Activated CD4-positive, CD25-positive, alpha-beta regulatory T cell treated with anti-CD3 and anti-CD28 coated beads, Interleukin-2, amount 50 U/mL, for 24 hours (primary cell): ENCODE measurements at regions not wholly inside any gene's neighbourhood (a gene's known extent, or its start where the extent isn't known, plus 50 kb on each side); places are given as distances from the start of the nearest gene placed in this dataset.

Source experiments
- ATAC-seq, 2 donors: fragments of 150-1000 bp; cut with Tn5 transposase; one replicate each; pipeline ENCODE4 v1.10.0; 2021; ENCODE audit warnings: mild to moderate bottlenecking in 1 of 2, moderate library complexity in 1 of 2

- ATAC-seq: no peak
Measured at GRCh38 chr1:90486996-90487395, 230.1 kb downstream of the BARHL2 start.

GRCh38 chr1:90486134-90486824, 230.8 kb downstream of the BARHL2 start:
- ATAC-seq: no peak

- ATAC-seq: no peak
Measured at GRCh38 chr1:90480271-90480835, 236.7 kb downstream of the BARHL2 start.

GRCh38 chr1:90476994-90477393, 240.1 kb downstream of the BARHL2 start:
- no peak for ATAC-seq

- ATAC-seq: no peak
Measured at GRCh38 chr1:90476411-90476810, 240.7 kb downstream of the BARHL2 start.

- no peak for ATAC-seq
Measured at GRCh38 chr1:90475631-90476030, 241.5 kb downstream of the BARHL2 start.

- no peak for ATAC-seq
Measured at GRCh38 chr1:90474731-90475130, 242.4 kb downstream of the BARHL2 start.

- ATAC-seq: no peak
Measured at GRCh38 chr1:90474158-90474557, 242.9 kb downstream of the BARHL2 start.

- ATAC-seq: no peak
Measured at GRCh38 chr1:90472775-90473174, 244.3 kb downstream of the BARHL2 start.

GRCh38 chr1:90459570-90459969, 257.5 kb downstream of the BARHL2 start:
- ATAC-seq: no peak

- no peak for ATAC-seq
Measured at GRCh38 chr1:90457985-90458384, 259.1 kb downstream of the BARHL2 start.

- ATAC-seq: no peak
Measured at GRCh38 chr1:90452491-90452890, 264.6 kb downstream of the BARHL2 start.

GRCh38 chr1:90443354-90443753, 273.7 kb downstream of the BARHL2 start:
- ATAC-seq: no peak

- ATAC-seq: no peak
Measured at GRCh38 chr1:90435351-90435750, 281.8 kb downstream of the BARHL2 start.

GRCh38 chr1:90434460-90434859, 282.6 kb downstream of the BARHL2 start:
- no peak for ATAC-seq

- no peak for ATAC-seq
Measured at GRCh38 chr1:90417126-90417525, 300.0 kb downstream of the BARHL2 start.

- no peak for ATAC-seq
Measured at GRCh38 chr1:90414201-90414600, 302.9 kb downstream of the BARHL2 start.

- ATAC-seq: no peak
Measured at GRCh38 chr1:90413519-90413918, 303.6 kb downstream of the BARHL2 start.

- ATAC-seq: no peak
Measured at GRCh38 chr1:90412563-90412962, 304.5 kb downstream of the BARHL2 start.

GRCh38 chr1:90411185-90411584, 305.9 kb downstream of the BARHL2 start:
- ATAC-seq: no peak

GRCh38 chr1:90407737-90408136, 309.4 kb downstream of the BARHL2 start:
- no peak for ATAC-seq

- no peak for ATAC-seq
Measured at GRCh38 chr1:90405726-90406125, 311.4 kb downstream of the BARHL2 start.

- no peak for ATAC-seq
Measured at GRCh38 chr1:90402893-90403849, 313.9 kb downstream of the BARHL2 start.

- ATAC-seq: no peak
Measured at GRCh38 chr1:90400131-90400530, 317.0 kb downstream of the BARHL2 start.
